ENCODE measurements at regions not wholly inside any gene's neighbourhood (a gene's known extent, or its start where the extent isn't known, plus 50 kb on each side); places are given as distances from the start of the nearest gene placed in this dataset.
A peak's percentile ranks its signal among the peaks of the same experiment; 100 is the strongest.

DNA sequence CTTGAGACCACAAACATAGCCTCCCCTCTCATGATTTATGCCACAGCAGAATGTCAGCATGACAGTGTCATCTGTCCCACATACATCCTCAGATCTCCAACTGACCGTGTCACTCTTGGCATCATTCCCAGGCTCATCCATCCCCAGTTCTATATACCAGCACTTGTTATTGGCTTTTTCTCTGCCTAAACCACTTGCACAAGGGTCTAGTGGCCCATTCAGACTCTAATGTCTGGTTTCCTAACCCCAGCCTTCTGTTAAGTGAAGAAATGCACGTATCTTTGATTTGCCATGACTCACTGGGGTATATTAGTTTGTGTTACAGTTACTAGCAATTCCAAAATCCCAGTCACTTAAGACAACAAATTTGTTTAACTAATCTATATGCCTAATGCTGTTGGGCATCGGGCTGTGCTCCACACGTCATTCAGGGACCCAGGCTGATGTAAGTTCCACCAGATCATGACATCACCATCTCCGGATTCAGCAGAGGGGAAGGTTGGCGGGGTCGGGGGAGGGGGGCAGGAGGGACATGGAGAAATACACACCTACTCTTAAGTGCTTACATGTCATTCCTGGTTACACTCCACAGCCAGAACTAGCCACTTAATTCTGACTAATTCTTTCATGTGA lies 517.4 kb downstream of the BUD13 start:
- no peak for DNase-seq (ENCODE audit: low read depth)

DNA sequence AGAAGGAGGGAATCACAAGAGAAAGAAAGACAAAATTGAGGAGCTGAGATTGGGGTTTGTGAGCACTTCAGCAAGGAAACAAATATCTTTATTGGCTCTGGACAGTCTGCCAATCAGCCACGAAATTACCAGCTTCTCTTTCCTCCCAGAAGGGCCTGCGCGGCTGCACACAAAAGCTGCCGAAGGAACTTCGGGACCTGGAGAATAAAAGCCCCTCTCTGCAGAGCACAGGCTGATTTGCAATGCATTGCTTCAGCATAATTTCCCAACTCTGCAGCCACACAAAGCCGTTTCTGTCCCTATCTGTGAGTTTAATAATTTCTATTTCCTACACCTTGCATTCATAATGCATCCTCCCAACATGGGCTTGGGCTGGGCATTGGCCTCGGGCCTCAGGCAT lies 522.6 kb downstream of the BUD13 start:
- no peak for DNase-seq (ENCODE audit: low read depth)

DNA sequence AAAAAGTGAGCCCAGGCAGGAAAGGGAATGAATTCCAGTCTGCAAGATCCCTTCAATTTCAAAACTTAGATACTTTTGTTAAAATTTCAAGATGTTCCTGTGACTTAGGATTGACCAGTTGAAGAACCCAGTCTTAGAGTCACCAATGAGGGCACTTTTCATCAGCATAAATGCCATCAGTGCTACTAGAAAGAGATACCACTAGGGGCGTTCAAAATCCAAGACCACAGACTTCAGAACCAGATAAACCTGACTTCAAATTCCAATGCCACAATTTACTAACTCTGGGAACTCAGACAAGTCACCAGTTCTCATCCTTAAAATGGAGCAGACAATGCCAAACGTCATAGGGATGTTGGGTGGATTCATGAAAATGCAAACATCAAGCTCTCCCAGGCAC lies 523.2 kb downstream of the BUD13 start:
- no peak for DNase-seq (ENCODE audit: low read depth)

DNA sequence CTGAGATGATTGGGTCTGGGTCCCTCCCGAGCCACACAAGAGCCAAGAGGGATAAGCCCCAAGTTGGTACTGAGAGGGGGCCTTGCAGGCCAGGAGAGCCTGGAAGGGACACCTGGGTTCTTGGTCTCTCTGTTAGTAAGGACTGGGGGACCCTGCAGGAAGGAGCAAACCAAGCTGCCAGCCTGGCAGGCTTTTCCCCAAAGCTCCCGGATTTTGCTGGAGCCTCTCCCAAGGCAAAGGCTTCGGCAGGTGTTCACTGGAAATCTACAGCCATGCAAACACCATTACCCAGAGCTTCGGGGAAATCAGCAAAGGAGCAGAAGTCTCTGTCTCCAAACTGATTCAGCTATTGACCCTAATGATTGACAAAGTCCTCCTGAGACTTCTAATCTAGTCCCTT lies 527.9 kb downstream of the BUD13 start:
- DNase-seq (ENCODE audit: low read depth), result no peak

DNA sequence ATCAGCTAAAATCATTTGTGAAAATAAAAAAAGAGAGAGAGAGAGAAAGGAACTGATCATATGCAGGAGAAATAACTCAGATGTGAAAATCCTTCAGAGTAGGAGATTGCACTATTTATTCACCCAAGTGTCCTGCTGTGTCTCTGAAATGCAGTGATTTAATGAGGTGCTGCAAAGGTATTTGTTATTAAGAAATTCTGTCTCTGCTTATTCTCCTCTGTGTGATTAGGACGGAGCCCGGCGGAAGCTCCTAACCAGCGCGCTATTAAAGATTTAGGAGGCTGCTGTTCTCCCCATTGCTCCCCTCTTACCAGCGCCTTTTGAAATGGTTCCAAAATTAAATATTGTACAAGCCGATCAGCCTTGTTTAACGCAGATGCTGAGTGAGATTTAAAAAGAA lies 528.3 kb downstream of the BUD13 start:
- DNase-seq (ENCODE audit: low read depth), result no peak

DNA sequence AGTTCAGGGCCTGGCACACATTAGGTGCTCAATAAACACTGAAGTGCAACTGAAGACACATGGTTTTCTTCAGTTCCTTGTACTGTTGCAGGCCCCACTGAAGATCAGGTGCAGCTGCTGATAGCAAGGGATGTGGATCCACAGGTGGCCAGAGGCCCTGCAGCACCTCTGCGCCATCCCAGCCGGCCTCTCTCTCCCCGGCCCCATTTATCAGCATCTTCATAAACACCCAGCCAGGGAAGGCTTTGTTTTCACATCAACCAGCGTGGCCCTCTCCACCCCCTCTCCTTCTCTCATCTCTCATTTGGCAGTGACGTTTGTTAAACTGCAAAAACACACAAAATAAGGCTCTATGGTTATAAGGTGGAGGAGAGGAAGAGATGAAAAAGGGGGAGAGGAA lies 528.8 kb downstream of the BUD13 start:
- no peak for DNase-seq (ENCODE audit: low read depth)

DNA sequence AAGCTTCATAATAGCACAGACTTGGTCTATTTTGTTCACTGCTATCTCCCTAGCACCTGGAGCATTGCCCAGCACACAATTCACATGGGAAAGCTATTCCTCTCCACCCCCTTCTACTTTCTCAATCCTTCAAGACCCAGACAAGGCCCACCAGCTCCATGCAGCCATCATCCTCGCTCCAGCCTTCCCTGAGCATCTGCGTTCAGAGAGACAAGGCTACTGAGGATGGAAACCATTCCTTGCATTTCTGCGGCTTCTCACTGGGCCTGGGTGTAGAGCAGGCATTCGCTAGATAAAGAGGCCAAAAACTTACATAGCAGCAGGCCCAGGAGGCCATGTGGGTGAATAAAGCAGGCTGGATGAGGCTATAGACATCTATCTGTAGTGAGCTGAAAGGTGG lies 530.8 kb downstream of the BUD13 start:
- no peak for DNase-seq (ENCODE audit: low read depth)

DNA sequence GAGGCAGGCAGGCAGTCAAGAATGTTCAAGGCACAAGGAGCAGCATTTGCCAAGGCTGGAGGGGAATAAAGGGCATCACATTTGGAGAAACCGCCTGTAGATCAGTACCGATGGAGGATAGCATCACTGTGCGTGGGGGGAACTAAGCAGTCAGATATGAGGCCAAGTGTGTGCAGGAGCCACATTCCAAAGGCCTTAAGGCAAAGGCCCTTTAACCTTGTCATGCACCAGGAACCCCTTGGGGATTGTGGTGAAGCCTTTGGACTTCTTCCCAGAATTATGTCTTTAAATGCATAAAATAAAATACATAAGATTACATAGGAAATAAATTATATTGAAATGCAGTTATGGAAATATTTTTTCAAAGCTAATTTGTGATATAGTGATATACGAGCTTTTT lies 532.1 kb downstream of the BUD13 start:
- DNase-seq (ENCODE audit: low read depth), result no peak

DNA sequence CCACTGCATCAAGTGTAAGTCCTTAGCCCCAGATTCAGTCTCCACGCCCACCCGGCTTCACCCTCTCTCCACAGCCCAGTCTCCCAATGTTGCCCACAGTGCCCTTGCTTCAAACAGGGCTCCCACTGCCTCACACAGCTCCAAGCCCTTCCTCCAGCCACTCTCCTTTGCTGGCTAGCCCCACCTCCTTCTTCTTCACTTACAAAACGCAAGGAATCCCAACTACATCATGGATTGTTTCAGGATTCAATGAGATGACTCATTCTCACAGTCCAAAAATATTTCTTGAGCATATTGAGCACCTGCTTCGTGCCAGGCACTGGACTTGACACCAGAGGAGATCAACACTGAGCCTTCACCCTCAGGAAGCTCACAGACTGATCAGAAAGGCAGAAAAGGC lies 533.5 kb downstream of the BUD13 start:
- DNase-seq (ENCODE audit: low read depth), result no peak

DNA sequence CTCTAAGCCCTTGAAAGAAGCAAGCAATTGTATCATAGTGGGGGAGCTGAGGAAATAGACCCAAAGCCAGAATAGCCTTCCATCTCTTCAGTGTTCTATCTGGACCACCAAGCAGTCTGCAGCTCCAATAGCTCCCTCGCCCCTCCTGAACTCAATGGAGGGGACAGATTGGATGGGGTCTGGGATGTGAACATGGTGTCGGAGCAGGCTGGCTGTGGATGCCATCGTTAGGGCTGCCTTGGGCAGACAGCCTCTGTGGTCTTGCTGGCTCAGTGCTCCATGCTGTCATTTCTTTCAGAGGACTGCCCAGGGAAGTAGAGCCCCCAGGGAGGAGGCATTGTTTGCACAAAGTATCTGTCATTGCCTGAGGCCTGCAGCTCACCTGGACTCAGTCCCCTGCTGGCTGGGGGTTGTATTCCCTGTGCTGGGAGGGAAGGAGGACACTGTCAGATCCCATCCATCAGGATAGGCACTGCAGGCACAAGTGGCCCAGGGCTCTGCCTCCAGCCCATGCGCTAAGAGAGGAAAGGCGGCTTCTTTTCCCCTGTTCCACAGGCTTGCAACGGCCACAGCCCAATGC lies 537.7 kb downstream of the BUD13 start:
- no peak for DNase-seq (ENCODE audit: low read depth)

DNA sequence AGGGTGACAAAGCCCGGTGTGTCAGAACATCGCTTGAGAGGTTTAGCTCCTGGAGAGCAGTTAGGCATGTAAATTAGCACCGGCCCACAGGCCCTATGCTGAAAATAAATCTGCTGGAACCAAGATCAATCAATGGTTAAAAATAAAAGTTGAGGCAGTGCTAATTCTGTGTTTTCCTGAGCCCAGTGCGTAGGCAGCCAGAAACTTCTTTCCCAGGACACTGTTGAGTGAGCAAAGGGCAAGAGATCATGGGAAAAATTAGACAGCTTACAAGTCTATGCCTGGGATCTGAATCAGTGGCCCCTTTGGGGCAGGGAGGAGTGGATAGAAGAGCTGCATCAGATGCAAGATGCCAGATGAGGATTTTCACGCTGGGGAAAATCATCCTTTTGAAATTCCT lies 539.2 kb downstream of the BUD13 start:
- no peak for DNase-seq (ENCODE audit: low read depth)

DNA sequence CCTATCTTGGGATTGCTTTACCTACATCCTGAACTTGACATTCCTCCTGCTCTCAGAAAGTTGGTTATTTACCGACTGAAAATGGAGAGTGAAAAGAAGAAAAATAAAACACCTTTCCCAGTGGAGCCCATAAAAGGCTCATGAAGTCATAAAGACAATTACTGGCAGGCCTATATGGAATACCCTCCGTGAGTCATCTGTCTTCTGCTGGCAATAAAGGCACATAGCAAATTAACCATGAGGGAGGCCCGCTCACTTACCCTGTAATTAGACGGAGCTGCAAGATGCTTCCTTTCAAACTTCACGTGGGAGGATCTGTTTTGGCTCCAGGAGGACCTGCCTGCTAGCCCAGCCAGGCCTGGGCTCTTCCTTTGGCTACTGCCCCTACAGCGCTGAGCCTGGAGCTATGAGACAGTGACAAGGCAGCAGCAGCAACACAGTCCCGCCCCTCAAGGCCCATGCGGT lies 540.4 kb downstream of the BUD13 start:
- DNase-seq (ENCODE audit: low read depth), result no peak

DNA sequence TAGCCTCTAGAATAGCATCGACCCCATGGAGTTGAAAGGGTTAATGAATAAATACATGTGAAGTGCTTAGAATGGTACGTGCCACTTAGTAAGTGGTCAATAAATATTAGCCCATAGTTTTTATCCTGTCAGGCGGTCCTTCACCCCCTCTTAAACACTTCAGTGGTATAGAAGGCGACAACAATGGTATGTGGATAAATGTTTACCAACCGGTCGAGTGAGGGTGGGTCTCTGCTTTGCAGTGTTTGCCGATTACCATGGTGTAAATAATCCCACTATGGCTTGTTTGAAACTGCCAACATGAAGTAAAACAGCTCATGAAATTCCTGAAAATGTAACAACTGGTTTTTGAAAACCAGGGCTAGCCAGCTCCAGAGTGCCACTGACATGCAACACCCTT lies 541.2 kb downstream of the BUD13 start:
- no peak for DNase-seq (ENCODE audit: low read depth)

DNA sequence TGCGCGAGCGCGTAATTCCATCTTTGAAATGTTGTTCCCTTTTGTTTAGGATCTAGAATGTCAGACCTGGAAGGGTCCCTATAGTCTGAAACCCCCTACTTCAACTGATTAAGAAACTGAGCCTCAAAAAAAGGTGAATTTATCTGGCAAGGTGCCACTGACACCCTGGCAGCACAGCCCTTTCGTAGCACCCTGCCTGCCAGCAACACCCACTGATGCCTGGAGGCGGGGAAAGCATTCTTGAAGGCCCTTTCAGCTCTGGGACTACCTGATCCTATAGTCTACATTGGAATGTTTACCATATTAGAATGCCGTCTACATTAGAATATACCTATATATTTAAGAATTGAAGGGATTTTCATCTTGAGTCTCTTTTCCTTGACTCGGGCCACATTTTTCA lies 542.3 kb downstream of the BUD13 start:
- no peak for DNase-seq (ENCODE audit: low read depth)

DNA sequence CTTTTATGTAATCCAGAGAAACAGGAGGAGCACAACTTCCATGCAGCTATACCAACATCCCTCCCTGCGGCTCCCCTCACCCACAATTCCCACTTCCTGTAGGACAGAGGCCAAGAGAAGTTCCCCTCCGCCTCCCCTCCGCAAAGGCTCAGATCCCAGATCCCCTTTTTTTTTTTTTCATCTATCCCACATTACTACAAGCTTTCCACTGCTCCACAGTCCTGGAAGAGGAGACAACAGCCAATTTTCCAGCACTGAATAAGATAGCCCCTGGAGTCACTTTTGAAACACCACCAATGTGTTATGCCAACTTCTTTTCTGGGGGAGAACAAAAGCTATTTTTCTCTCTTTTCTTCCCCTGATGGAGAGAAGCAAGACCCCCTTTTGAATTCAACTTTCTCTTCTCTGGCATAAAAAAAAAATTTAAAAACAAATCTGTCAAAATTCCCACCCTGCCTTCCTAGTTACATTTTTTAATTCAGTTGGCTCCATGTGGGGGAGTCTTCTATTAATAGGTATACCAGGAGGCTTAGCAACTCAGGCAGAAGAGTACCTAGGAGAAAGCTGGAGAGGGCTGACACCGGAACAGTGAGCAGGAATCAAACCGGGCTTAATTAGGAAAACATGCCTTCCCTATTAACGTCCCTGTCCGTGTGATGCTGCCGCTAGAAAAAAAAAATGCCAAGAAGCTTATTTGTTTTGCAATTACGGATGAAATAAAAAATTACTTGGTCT lies 543.4 kb downstream of the BUD13 start:
- DNase-seq (ENCODE audit: low read depth), result no peak

DNA sequence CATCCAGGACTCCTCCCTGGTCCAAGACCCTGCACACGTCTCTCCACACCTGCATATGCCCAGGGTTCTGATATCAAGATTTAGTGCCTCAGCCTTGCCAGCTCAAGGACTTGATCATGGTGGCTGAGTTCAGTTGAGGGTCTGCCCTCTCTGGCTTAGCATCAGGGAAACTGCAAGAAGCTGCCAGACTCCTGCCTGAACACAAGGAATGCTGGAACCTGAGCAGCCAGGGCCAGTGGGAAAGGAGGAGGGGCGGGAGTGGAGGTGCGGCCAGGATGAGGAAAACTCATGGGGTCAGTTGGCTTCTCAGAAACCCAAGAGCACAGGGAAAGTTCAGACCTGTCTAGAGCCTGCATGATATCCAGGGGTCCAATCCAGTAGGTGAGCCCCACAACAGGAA lies 546.1 kb downstream of the BUD13 start:
- no peak for DNase-seq (ENCODE audit: low read depth)

DNA sequence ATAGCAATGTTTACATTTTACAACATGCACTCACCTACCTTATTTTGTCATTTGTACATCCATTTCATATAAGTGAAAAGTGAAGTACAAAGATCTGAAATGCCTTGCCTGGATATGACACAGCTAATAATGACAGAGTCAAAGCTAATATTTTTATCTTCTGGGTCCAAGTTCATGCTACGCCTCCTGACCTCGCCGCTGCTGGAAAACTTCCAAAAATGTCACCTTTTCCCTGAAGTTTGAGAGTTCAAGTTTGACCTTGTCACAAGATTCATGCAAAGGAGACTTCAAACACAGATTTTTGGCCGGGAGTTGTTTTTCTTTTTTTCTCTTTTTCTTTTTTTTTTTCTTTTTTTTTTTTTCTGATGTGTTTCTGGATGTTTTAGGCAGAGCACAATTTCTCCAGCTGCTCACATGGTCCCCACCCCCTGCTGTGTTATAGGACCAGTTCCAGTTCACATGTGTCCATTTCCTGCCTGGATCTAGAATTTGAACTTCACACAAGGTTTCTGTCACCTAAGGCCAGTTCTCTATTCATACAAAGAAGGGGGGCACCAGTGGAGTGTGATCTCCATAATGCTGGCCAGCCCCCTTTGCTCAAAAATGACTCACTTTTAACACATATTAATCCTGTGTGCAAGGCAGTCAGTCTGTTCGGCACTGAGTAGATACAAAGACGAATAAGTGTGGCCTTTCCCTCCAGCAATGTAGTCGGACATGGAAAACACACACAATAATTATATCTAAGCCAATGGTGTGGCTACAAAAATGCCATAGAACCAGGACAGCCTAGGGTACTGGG lies 546.8 kb downstream of the BUD13 start:
- no peak for DNase-seq (ENCODE audit: low read depth)

DNA sequence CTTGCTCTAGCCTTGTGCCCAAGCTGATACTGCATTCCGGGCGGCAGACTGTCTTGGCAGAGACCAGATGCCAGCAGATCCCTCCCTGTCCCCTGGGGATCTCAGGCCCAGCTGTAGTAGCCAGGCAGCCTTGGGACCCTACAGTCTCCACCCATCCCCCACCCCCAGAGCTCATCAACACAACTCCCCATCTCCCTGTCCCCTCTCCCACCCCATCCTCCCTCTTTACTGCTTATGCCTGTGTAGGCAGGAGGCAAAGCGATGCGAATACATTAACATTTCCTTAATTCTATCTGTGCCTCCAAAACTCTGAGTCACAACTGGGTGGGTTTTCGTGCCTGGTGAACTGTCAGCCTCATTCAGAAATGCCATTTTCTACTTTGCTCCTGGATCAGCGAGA lies 547.6 kb downstream of the BUD13 start:
- no peak for DNase-seq (ENCODE audit: low read depth)

DNA sequence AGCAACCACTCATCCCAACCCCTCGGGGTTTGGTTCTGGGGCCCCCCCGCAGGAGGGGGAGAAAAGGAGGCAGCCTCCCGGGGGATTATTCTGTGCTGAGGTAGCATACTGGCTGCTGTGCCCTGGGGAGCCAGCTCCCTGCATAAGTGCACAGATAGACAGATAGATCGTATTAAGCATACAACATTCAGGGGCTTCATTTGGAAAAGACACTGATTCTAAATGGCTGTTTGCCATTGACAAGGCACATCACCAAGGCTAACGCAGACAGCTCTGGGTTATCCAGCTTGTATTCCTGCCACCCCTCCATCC lies 547.9 kb downstream of the BUD13 start:
- DNase-seq (ENCODE audit: low read depth), result no peak

DNA sequence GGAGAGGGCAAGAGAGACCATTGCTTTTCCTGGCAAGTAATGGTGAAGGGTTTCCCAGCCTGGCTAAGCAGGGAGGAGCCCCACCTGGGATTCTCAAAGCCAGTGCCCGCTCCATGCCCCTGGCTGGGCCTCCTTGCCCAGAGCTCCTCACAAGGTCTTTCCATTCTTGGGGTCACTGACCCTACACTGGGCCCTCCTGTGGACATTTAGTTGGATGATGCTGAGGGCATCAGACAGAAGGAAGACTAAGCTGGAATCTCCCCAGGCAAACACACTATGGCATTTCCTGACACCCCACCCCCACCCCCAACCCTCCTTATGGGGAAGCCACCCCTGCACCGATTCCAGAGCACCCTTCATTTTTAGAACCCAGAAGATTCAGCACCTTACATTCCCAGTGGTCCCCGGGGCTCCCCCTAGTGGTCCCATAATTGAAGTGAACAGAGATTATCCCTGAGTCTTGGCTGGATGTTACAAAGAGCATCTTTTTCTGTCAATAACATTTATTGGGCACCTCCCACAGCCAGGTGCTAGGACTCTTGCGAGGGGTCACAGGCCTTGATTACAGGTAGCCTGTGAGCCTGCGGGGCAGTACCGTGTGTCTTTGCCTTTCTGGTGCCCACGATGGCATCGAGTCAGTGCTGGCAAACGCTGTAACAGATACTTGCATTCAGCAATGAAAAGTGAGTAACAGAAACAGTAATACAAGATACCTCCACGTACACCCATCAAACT lies 548.5 kb downstream of the BUD13 start:
- DNase-seq (ENCODE audit: low read depth), result peak; percentile 17

DNA sequence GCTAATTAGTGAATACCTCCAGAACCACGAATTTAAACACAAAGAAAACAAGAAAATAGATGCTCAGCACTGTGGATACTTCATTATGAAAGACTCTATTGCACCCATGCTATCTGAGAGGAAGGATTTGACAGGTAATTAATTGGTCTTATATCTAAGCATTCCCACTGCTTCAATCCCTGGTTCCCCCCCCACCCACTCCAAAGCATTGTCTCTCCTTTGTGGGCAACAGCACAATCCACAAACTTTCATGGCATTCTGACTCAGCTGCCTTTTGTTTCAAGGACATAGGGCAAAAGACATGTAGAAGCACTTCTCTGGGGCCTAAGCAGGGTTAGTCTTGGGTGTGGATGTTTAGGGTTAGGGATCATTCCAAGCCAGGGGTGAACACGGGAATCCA lies 551.4 kb downstream of the BUD13 start:
- no peak for DNase-seq (ENCODE audit: low read depth)

DNA sequence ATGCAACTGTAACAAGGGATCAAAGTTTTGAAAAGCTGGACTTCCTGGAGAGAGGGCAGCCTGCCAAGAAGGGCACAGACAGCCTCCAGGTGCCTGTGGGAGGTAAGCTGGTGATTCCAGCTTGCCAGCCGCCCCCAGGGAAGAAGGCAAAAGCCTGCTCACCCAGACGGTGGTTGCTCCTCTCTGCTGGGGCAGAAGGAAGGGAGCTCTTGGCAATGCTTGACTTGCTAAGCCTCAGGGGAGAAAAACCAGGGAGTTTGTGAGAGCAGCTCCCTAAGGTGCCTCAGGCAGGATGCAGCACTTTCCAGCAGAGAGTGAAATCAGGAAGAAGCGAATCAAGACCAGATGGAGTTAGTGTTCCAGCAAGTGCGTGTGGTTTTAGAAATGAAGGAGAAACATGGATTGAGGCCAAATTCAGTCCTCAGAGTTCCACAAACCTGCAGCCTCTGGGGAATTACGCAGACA lies 553.6 kb downstream of the BUD13 start:
- no peak for DNase-seq (ENCODE audit: low read depth)
